ENCODE measurements at regions not wholly inside any gene's neighbourhood (a gene's known extent, or its start where the extent isn't known, plus 50 kb on each side); places are given as distances from the start of the nearest gene placed in this dataset.

DNA sequence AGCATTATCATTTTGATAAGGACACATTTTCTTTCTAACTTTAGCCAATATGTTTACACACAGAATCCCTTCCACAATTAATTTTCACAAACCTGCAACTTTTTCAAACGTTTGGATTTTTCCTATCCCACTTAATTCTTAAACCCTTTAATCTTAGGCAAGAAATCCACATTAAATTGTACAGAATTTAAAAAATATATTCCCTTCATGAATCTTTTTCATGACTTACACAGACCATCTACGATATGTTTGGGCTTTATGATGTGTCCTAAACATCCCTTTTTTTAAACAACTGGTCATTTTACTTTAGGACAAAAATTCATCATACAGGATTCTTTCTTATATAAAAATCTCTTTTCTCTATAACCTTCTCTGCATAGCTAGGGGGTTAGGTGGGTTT is 241.5 kb upstream of the CNTNAP4 start:
- TF ChIP-seq CTCF (IDR thresholded peaks at IDR 0.05) (no peak), POLR2A (IDR thresholded peaks at IDR 0.05) (no peak)
